ENCODE measurements at regions not wholly inside any gene's neighbourhood (a gene's known extent, or its start where the extent isn't known, plus 50 kb on each side); places are given as distances from the start of the nearest gene placed in this dataset.

DNA sequence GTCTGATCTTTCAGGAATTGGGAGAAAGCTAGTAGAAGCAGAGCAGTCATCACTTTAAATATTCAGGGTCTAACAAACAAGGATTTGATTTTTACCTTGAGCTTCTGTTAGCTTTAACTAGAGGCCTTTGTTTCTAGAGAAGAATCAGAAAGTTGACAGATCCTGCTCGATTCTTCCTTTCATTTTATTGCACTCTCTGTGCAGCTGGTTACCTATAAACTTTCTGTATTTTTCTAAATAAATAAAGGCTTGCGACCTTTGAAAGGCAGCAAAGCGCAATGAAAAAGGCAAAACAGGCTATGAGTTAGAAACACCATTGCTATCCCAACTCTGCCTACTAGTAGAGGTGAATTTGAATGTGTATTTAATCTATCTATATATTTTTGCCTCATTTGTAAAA, 101.4 kb upstream of the NPY2R start:
- peaks cover 0 to 4% (median 2%) of the 10 kb centered on the region in 4 donors for H3K4me1 ChIP-seq
- H3K36me3 ChIP-seq: no peaks in the 10 kb centered on the region
- in situ Hi-C loops (cut with MboI; ENCODE audit: low pct_ligation_motif_present in 1 of 4, low pct_unique_long_range_greater_than_20kb in 1 of 4, low sequenced_read_pairs in 3 of 4): no loop called here
- peak overlapping the region in 3 of 4 donors; percentile 11 to 40 (median 28) for H3K27ac ChIP-seq
- no peaks in the 10 kb centered on the region for H3K27me3 ChIP-seq
- WGBS, 2 donors (ENCODE audit: low coverage in 1 of 2): 36 to 52% methylated on average over 3 of the region's 3 CpGs
- no peak for TF ChIP-seq POLR2A (IDR thresholded peaks at IDR 0.05)
- TF ChIP-seq, protein P1, sequence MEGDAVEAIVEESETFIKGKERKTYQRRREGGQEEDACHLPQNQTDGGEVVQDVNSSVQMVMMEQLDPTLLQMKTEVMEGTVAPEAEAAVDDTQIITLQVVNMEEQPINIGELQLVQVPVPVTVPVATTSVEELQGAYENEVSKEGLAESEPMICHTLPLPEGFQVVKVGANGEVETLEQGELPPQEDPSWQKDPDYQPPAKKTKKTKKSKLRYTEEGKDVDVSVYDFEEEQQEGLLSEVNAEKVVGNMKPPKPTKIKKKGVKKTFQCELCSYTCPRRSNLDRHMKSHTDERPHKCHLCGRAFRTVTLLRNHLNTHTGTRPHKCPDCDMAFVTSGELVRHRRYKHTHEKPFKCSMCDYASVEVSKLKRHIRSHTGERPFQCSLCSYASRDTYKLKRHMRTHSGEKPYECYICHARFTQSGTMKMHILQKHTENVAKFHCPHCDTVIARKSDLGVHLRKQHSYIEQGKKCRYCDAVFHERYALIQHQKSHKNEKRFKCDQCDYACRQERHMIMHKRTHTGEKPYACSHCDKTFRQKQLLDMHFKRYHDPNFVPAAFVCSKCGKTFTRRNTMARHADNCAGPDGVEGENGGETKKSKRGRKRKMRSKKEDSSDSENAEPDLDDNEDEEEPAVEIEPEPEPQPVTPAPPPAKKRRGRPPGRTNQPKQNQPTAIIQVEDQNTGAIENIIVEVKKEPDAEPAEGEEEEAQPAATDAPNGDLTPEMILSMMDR (IDR thresholded peaks at IDR 0.05): no peak
- TF ChIP-seq EP300 (IDR thresholded peaks at IDR 0.05; ENCODE audit: low read depth): no peak
- TF ChIP-seq POLR2AphosphoS5 (IDR thresholded peaks at IDR 0.05): no peak
- intact Hi-C loops (cut with DNase I; ENCODE audit: low total_unique reads): no loop called here
- no peak overlapping the region for H3K4me3 ChIP-seq
- DNase-seq: no peak
- H3K9me3 ChIP-seq: no peaks in the 10 kb centered on the region

GRCh38 chr4:155114790-155115189, 93.6 kb upstream of the NPY2R start:
- no peak for DNase-seq
- in situ Hi-C loops (cut with MboI; ENCODE audit: low pct_ligation_motif_present in 1 of 4, low pct_unique_long_range_greater_than_20kb in 1 of 4, low sequenced_read_pairs in 3 of 4): no loop called here
- intact Hi-C loops (cut with DNase I; ENCODE audit: low total_unique reads): no loop called here
- Histone ChIP-seq H3K27me3 (no peaks in the 10 kb centered on the region), H3K36me3 (no peaks in the 10 kb centered on the region), H3K27ac (no peak overlapping the region), H3K9me3 (no peaks in the 10 kb centered on the region), H3K4me1 (no peaks in the 10 kb centered on the region), H3K4me3 (no peak overlapping the region)
- TF ChIP-seq POLR2A (IDR thresholded peaks at IDR 0.05) (no peak), POLR2AphosphoS5 (IDR thresholded peaks at IDR 0.05) (no peak), EP300 (IDR thresholded peaks at IDR 0.05; ENCODE audit: low read depth) (no peak)
- TF ChIP-seq, protein P1 (IDR thresholded peaks at IDR 0.05): no peak

GRCh38 chr4:155119006-155119405, 89.4 kb upstream of the NPY2R start:
- no peaks in the 10 kb centered on the region for H3K9me3 ChIP-seq
- intact Hi-C loops (cut with DNase I; ENCODE audit: low total_unique reads): no loop called here
- H3K27me3 ChIP-seq: no peaks in the 10 kb centered on the region
- DNase-seq: no peak
- TF ChIP-seq, protein P1 (IDR thresholded peaks at IDR 0.05): no peak
- no peak for TF ChIP-seq POLR2A (IDR thresholded peaks at IDR 0.05)
- no peaks in the 10 kb centered on the region for H3K36me3 ChIP-seq
- no peaks in the 10 kb centered on the region for H3K4me1 ChIP-seq
- H3K4me3 ChIP-seq: no peak overlapping the region
- in situ Hi-C loops (cut with MboI; ENCODE audit: low pct_ligation_motif_present in 1 of 4, low pct_unique_long_range_greater_than_20kb in 1 of 4, low sequenced_read_pairs in 3 of 4): no loop called here
- H3K27ac ChIP-seq: no peak overlapping the region

DNA sequence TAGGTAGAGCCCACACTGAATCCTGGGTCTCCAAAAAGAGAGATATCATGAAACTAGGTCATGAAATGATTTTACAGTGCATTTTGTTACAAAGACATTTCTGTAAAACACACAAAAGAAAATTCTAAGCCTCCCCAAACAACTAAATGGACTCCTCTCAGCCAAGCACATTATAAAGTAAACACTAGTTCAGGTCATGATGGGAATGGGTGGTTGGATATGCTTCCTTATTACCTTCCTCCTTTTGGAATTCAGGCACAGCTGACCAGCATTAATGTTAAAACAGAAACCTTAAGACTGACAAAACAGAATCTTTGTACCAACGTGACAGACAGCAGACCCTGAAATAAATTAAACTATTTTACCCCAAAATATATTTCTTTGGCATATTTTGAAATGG, 87.9 kb upstream of the NPY2R start:
- Histone ChIP-seq H3K36me3 (no peaks in the 10 kb centered on the region), H3K27ac (no peak overlapping the region), H3K4me1 (no peaks in the 10 kb centered on the region), H3K27me3 (no peaks in the 10 kb centered on the region), H3K4me3 (no peak overlapping the region), H3K9me3 (no peaks in the 10 kb centered on the region)
- intact Hi-C loops (cut with DNase I; ENCODE audit: low total_unique reads): no loop called here
- in situ Hi-C loops (cut with MboI; ENCODE audit: low pct_ligation_motif_present in 1 of 4, low pct_unique_long_range_greater_than_20kb in 1 of 4, low sequenced_read_pairs in 3 of 4): no loop called here
- WGBS, 2 donors (ENCODE audit: low coverage in 1 of 2): 13 to 20% methylated on average over 1 of the region's 1 CpG
- no peak for TF ChIP-seq POLR2AphosphoS5 (IDR thresholded peaks at IDR 0.05)
- TF ChIP-seq POLR2A (IDR thresholded peaks at IDR 0.05): no peak
- TF ChIP-seq EP300 (IDR thresholded peaks at IDR 0.05; ENCODE audit: low read depth): no peak
- TF ChIP-seq, protein P1 (IDR thresholded peaks at IDR 0.05): no peak
- DNase-seq: no peak
